K562 (cell line): ENCODE measurements at regions not wholly inside any gene's neighbourhood (a gene's known extent, or its start where the extent isn't known, plus 50 kb on each side); places are given as distances from the start of the nearest gene placed in this dataset.

Experiments
- AFF1 ChIP-seq, 2 experiments: fragments of 450-650 bp; IDR thresholded peaks; 2 replicates each; pipeline ENCODE4 v1.6.1; 2018; ENCODE audit warnings: mild to moderate bottlenecking in 2 of 2, low read depth in 1 of 2; ENCODE audit not compliant: partially characterized antibody in 2 of 2
- HNRNPUL1 ChIP-seq: fragments of 200-400 bp; formaldehyde crosslinking; IDR thresholded peaks from 2 replicates; pipeline ENCODE4 v1.6.1; 2017; ENCODE audit warnings: low read length
- MITF ChIP-seq: IDR thresholded peaks from 2 replicates; pipeline ENCODE4 v1.6.1; 2014; ENCODE audit warnings: antibody characterized with exemption
- SMC3 ChIP-seq: conservative IDR thresholded peaks from 2 replicates; pipeline ENCODE4 v1.6.1; 2011; ENCODE audit warnings: low read depth, low read length, improper control_type of control experiment; ENCODE audit not compliant: insufficient read depth

- TF ChIP-seq SMC3 (no peak), HNRNPUL1 (no peak), AFF1 (IDR thresholded peaks at IDR 0.05; ENCODE audit: low read depth in 1 of 2, partially characterized antibody in 2 of 2) (no peak), MITF (no peak)
These were observed 463.7 kb upstream of the TLE4 start (continued) for GRCh38 chr9:79107911-79108676.
